DMS 273 (cell line): ENCODE measurements at regions not wholly inside any gene's neighbourhood (a gene's known extent, or its start where the extent isn't known, plus 50 kb on each side); places are given as distances from the start of the nearest gene placed in this dataset.

ENCODE experiments used
- DNase-seq: peaks from one replicate; lab custom pipeline; 2025; ENCODE audit not compliant: unreplicated experiment; lab: John Stamatoyannopoulos, UW

- DNase-seq, result no peak
These were observed 366.9 kb upstream of the ZEB2 start for GRCh38 chr2:144886862-144887261.

GRCh38 chr2:144877893-144878292, 358.0 kb upstream of the ZEB2 start:
- no peak for DNase-seq

GRCh38 chr2:144876013-144876412, 356.1 kb upstream of the ZEB2 start:
- no peak for DNase-seq

- no peak for DNase-seq
These were observed 355.5 kb upstream of the ZEB2 start for GRCh38 chr2:144875290-144875969.

GRCh38 chr2:144865670-144866069, 345.8 kb upstream of the ZEB2 start:
- DNase-seq, result no peak

GRCh38 chr2:144859716-144860115, 339.8 kb upstream of the ZEB2 start:
- no peak for DNase-seq

GRCh38 chr2:144858211-144858610, 338.3 kb upstream of the ZEB2 start:
- no peak for DNase-seq

GRCh38 chr2:144854596-144854995, 334.7 kb upstream of the ZEB2 start:
- no peak for DNase-seq

GRCh38 chr2:144849612-144850011, 329.7 kb upstream of the ZEB2 start:
- DNase-seq, result no peak

GRCh38 chr2:144848423-144848822, 328.5 kb upstream of the ZEB2 start:
- no peak for DNase-seq

GRCh38 chr2:144847347-144848080, 327.6 kb upstream of the ZEB2 start:
- DNase-seq, result no peak

- DNase-seq, result no peak
These were observed 316.9 kb upstream of the ZEB2 start for GRCh38 chr2:144836635-144837350.

GRCh38 chr2:144835634-144836350, 315.9 kb upstream of the ZEB2 start:
- peak; percentile 60 for DNase-seq

GRCh38 chr2:144834998-144835633, 315.2 kb upstream of the ZEB2 start:
- DNase-seq, result peak; percentile 96

GRCh38 chr2:144834363-144834762, 314.4 kb upstream of the ZEB2 start:
- DNase-seq, result peak; percentile 29

- DNase-seq, result no peak
These were observed 313.2 kb upstream of the ZEB2 start for GRCh38 chr2:144833075-144833637.

- DNase-seq, result no peak
These were observed 312.1 kb upstream of the ZEB2 start for GRCh38 chr2:144832048-144832447.

GRCh38 chr2:144830543-144830942, 310.6 kb upstream of the ZEB2 start:
- DNase-seq, result no peak

GRCh38 chr2:144827404-144827803, 307.5 kb upstream of the ZEB2 start:
- DNase-seq, result no peak

- no peak for DNase-seq
These were observed 306.2 kb upstream of the ZEB2 start for GRCh38 chr2:144826105-144826504.
